ENCODE measurements at regions not wholly inside any gene's neighbourhood (a gene's known extent, or its start where the extent isn't known, plus 50 kb on each side); places are given as distances from the start of the nearest gene placed in this dataset.

DNA sequence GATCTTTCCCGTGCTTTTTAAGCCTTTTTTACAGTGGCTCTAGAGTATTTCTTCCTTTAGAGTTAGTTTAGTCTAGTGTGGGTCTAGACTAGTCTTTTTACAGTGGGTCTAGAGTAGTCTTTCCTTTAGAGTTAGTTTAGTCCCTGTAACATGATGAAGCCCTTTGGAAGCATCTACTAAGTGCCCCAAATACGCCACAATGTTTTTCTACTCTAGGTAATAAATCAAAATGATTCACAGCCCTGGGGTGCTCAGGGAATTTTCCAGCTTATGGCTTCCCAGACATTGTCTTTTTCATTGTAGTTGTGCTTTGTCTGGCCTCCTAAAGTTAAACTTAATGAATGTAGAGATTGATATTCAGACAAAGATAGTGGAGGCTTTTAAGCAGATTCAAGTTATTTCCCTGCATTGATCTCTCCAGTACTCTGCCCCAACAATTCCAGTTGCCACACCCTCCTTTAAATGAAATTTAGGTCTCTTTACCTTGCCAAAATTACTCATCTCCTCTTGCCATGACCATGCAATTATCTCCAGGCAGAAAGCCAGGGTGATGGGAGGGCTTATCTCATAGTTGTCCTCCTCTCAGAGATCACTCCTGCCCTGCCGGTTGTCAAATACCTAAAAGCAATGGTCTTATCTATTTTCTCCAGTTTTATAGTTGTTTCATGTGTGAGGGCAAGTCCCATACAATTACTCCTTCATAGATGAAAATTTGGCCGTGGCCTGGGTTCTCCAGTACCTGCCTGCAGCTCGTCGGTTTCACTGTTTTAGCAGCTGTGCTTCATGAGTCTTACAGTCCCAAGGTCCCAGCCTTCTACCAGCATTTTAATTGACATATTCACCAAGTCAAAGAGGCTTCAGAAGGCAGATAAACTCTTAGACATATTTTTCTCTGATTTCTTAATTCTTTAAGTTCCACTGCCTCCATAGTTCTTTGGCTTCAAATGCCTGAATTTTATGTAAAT is 794.0 kb upstream of the COX7C start (continued):
- TF ChIP-seq RCOR1 (IDR thresholded peaks at IDR 0.05; ENCODE audit: borderline replicate concordance in 1 of 2, low read depth in 2 of 2, low read length in 2 of 2) (no peak), HMG20B (CRISPR knock-in tag; IDR thresholded peaks at IDR 0.05) (no peak), CHD2 (IDR thresholded peaks at IDR 0.05; ENCODE audit: low read depth, low read length) (no peak), HNRNPK (IDR thresholded peaks at IDR 0.05; ENCODE audit: low read depth, low read length, poor library complexity, severe bottlenecking) (no peak), GATA2 (CRISPR knock-in tag; IDR thresholded peaks at IDR 0.05) (no peak), BRCA1 (IDR thresholded peaks at IDR 0.05) (no peak), BRCA1 (CRISPR knock-in tag; IDR thresholded peaks at IDR 0.05) (no peak), PPARD (CRISPR knock-in tag; IDR thresholded peaks at IDR 0.05) (no peak), ZKSCAN1 (IDR thresholded peaks at IDR 0.05; ENCODE audit: low read depth, low read length) (0 out of 2 replicates have a peak, but pooled peaks have one; percentile 33), MBD1 (CRISPR knock-in tag; IDR thresholded peaks at IDR 0.05) (no peak), RBM34 (IDR thresholded peaks at IDR 0.05; ENCODE audit: borderline replicate concordance, insufficient read depth, low read length) (no peak), MCM5 (IDR thresholded peaks at IDR 0.05; ENCODE audit: low read depth) (no peak), EGR1 (conservative IDR thresholded peaks at IDR 0.05) (no peak), EP300 (IDR thresholded peaks at IDR 0.05; ENCODE audit: low read length) (peak; percentile 40; the same call in 1 of the 2 replicates), ZNF282 (CRISPR knock-in tag; IDR thresholded peaks at IDR 0.05) (no peak), POLR2AphosphoS2 (IDR thresholded peaks at IDR 0.05; ENCODE audit: low read length) (no peak)
- TF ChIP-seq, protein P1, sequence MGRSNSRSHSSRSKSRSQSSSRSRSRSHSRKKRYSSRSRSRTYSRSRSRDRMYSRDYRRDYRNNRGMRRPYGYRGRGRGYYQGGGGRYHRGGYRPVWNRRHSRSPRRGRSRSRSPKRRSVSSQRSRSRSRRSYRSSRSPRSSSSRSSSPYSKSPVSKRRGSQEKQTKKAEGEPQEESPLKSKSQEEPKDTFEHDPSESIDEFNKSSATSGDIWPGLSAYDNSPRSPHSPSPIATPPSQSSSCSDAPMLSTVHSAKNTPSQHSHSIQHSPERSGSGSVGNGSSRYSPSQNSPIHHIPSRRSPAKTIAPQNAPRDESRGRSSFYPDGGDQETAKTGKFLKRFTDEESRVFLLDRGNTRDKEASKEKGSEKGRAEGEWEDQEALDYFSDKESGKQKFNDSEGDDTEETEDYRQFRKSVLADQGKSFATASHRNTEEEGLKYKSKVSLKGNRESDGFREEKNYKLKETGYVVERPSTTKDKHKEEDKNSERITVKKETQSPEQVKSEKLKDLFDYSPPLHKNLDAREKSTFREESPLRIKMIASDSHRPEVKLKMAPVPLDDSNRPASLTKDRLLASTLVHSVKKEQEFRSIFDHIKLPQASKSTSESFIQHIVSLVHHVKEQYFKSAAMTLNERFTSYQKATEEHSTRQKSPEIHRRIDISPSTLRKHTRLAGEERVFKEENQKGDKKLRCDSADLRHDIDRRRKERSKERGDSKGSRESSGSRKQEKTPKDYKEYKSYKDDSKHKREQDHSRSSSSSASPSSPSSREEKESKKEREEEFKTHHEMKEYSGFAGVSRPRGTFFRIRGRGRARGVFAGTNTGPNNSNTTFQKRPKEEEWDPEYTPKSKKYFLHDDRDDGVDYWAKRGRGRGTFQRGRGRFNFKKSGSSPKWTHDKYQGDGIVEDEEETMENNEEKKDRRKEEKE (IDR thresholded peaks at IDR 0.05; ENCODE audit: borderline replicate concordance in 1 of 2, control insufficient read depth in 1 of 2, low read depth in 2 of 2, low read length in 1 of 2) = no peak
- TF ChIP-seq, protein P2, sequence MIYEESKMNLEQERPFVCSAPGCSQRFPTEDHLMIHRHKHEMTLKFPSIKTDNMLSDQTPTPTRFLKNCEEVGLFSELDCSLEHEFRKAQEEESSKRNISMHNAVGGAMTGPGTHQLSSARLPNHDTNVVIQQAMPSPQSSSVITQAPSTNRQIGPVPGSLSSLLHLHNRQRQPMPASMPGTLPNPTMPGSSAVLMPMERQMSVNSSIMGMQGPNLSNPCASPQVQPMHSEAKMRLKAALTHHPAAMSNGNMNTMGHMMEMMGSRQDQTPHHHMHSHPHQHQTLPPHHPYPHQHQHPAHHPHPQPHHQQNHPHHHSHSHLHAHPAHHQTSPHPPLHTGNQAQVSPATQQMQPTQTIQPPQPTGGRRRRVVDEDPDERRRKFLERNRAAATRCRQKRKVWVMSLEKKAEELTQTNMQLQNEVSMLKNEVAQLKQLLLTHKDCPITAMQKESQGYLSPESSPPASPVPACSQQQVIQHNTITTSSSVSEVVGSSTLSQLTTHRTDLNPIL (CRISPR knock-in tag; IDR thresholded peaks at IDR 0.05) = no peak
